22Rv1 (cell line): ENCODE measurements at regions not wholly inside any gene's neighbourhood (a gene's known extent, or its start where the extent isn't known, plus 50 kb on each side); places are given as distances from the start of the nearest gene placed in this dataset.

Experiments used
- CTCF ChIP-seq: fragments of 450-650 bp; IDR thresholded peaks from 2 replicates; pipeline ENCODE4 v1.5.1; 2017; ENCODE audit warnings: mild to moderate bottlenecking
- ZFX ChIP-seq: fragments of 450-650 bp; IDR thresholded peaks from 2 replicates; pipeline ENCODE4 v1.6.1; 2017; ENCODE audit warnings: antibody characterized with exemption, borderline replicate concordance

- no peak for TF ChIP-seq CTCF
- no peak for TF ChIP-seq ZFX
Measured at GRCh38 chr6:170032197-170032596, 258.7 kb downstream of the DLL1 start.
